Lung (tissue), 11 donors: ENCODE measurements at regions not wholly inside any gene's neighbourhood (a gene's known extent, or its start where the extent isn't known, plus 50 kb on each side); places are given as distances from the start of the nearest gene placed in this dataset.

Experiments
- ATAC-seq: fragments of 200-7000 bp; cut with Tn5 transposase; one replicate; pipeline ENCODE4 v1.9.1; 2020; ENCODE audit warnings: moderate number of reproducible peaks; ENCODE audit not compliant: insufficient read depth, low FRiP score
- DNase-seq, 3 donors: peaks; one replicate each; pipeline ENCODE4 v3.0.0-alpha.2; 2013 to 2017
- H3K27ac ChIP-seq, 2 donors: one replicate each; pipeline ENCODE4 v1.5.1; 2013; ENCODE audit warnings: mild to moderate bottlenecking in 2 of 2, moderate library complexity in 2 of 2, control low read depth in 1 of 2, inconsistent platforms in 1 of 2, low read depth in 1 of 2, low read length in 1 of 2
- H3K27me3 ChIP-seq, 3 donors: one replicate each; pipeline ENCODE4 v1.5.1; 2013; ENCODE audit warnings: low read length in 2 of 3; ENCODE audit not compliant: control insufficient read depth in 3 of 3, insufficient read depth in 3 of 3
- H3K36me3 ChIP-seq, 4 donors: one replicate each; pipeline ENCODE4 v1.5.1; 2013; ENCODE audit warnings: low read length in 4 of 4, mild to moderate bottlenecking in 1 of 4, moderate library complexity in 1 of 4; ENCODE audit not compliant: control insufficient read depth in 4 of 4, insufficient read depth in 4 of 4
- H3K4me1 ChIP-seq, 5 donors: one replicate each; pipeline ENCODE4 v1.5.1; 2013; ENCODE audit warnings: low read length in 5 of 5, mild to moderate bottlenecking in 2 of 5, moderate library complexity in 1 of 5; ENCODE audit not compliant: control insufficient read depth in 5 of 5, insufficient read depth in 5 of 5
- H3K4me3 ChIP-seq: one replicate; pipeline ENCODE4 v1.5.1; 2013; ENCODE audit warnings: mild to moderate bottlenecking, control low read depth, moderate library complexity
- H3K9ac ChIP-seq, 2 donors: one replicate each; pipeline ENCODE4 v1.5.1; 2013; ENCODE audit warnings: low read length in 2 of 2, control low read depth in 1 of 2; ENCODE audit not compliant: insufficient read depth in 1 of 2
- H3K9me3 ChIP-seq, 4 donors: one replicate each; pipeline ENCODE4 v1.5.1; 2013; ENCODE audit warnings: low read length in 3 of 4, mild to moderate bottlenecking in 1 of 4, moderate library complexity in 1 of 4; ENCODE audit not compliant: control insufficient read depth in 4 of 4, insufficient read depth in 3 of 4
- CTCF ChIP-seq: IDR thresholded peaks from 2 replicates; pipeline ENCODE4 v1.5.1; 2012; ENCODE audit warnings: mild to moderate bottlenecking; ENCODE audit errors: control extremely low read depth, extremely low read depth
- WGBS, 2 donors: extraction: QIAGEN DNeasy Blood & Tissue Kit; methylation state at CpG; one replicate each; pipeline ENCODE4 v1.1.7; 2013; 5-methylcytosine and 5-hydroxymethylcytosine counted together
- donor health status: control.
- donor health status: control.
- donor health status: Bipolar disorder and iron deficiency.
- donor health status: healthy.
- donor health status: DM: yes; HTN: yes; CAD: no.

- H3K9ac ChIP-seq, result peak overlapping the region in 1 of 2 donors; percentile 16
- ATAC-seq, result no peak
Measured at GRCh38 chr16:86300746-86301481, 209.4 kb upstream of the FOXF1 start.

DNA sequence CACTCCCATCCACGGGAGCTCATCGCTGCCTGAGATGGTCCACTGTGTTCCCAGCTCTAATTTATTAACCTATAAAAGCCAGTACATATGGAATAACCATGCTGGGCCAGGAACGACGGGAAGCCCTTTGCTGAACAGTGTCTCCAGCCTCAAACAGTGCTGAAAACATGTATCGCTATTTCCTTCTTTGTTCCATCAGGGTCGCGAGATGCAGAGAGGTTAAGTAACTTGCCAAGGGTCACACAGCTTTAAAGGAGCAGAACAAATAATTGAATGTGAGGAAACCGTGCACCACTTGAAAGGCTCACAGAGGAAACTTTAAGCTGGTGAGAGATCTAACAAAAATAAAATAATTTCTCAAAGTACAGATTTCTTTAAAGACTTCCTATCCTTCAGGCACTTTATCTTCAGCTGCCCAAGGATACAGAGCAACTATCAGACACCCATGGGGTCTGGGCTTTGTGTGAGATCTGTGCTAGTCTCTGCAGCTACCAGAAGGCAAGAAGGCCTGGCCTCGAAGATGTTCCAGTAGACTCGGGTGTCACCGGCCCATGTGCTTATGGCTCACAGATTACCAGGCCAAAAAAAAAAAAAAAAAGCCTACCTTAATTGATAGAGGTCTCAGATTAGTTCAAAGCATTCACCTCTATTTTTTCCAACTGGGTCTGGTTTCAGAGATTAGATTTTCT lies 207.8 kb upstream of the FOXF1 start:
- H3K27ac ChIP-seq, result peak overlapping the region in 1 of 2 donors; percentile 56
- WGBS, 2 donors, result 82 to 89% methylated on average over 11 of the region's 11 CpGs
- peaks cover 0 to 68% (median 20%) of the 10 kb centered on the region in 5 donors for H3K4me1 ChIP-seq
- H3K9ac ChIP-seq, result no peak overlapping the region
- ATAC-seq, result no peak
- TF ChIP-seq CTCF, result no peak
- H3K4me3 ChIP-seq, result no peak overlapping the region
- DNase-seq, result no peak
- peaks cover 0 to 47% (median 5%) of the 10 kb centered on the region in 3 donors for H3K27me3 ChIP-seq
- H3K9me3 ChIP-seq, result no peaks in the 10 kb centered on the region
- H3K36me3 ChIP-seq, result no peaks in the 10 kb centered on the region

More at GRCh38 chr16:86300746-86301481, 209.4 kb upstream of the FOXF1 start:
- H3K27ac ChIP-seq, result peak overlapping the region in 1 of 2 donors; percentile 78
- 2 to 6% methylated on average over 20 of the region's 20 CpGs for WGBS, 2 donors
- no peak overlapping the region for H3K4me3 ChIP-seq
- TF ChIP-seq CTCF, result no peak
- H3K36me3 ChIP-seq, result no peaks in the 10 kb centered on the region
- no peaks in the 10 kb centered on the region for H3K9me3 ChIP-seq
- H3K4me1 ChIP-seq, result peaks cover 0 to 73% (median 21%) of the 10 kb centered on the region in 5 donors
- DNase-seq, result peak; percentile 82 to 89 (median 85)
- H3K27me3 ChIP-seq, result peaks cover 0 to 59% (median 5%) of the 10 kb centered on the region in 3 donors

DNA sequence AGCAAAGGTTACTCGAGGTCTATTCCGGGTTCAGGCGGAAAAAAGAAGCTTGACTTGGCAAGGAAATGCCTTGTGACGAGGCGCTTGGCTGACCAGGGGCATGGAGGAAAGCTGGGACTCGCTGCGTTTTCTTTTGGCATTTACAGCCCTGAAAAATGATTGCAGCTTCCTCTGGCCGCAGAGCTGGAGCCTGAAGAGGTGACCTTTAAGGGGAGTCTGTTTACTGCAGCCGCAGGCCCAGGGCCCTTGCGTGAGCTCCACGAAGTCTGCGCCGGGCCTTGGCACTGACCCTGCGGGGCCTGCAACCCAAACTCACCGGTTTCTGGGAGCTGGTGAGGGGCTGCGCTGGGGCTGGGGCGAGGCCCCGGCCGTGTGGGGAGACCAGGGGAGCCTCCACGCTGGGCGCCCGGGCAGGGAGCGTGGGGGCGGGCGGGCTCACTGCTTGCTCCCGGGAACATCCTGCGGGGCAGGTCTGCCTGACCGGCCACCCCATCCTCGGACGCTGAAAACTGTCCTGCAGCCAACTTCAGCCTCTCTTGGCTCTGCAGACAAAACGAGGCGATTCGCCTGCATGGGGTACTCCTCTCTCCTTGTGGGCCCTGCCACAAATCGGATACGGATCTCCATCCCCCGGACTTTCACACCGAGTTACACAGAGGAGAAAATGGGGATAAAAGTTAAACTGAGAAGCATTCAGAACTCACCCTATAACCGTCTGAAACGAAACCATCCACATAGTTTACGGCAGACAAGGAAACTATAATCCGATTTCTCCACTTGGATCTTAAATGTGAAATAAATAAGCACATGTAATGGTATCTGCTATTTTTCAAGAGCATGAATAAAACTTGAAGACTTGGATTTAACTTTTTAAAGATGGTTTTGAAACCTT lies 206.3 kb upstream of the FOXF1 start:
- Histone ChIP-seq H3K9me3 (no peaks in the 10 kb centered on the region), H3K27me3 (peaks cover 0 to 44% (median 5%) of the 10 kb centered on the region in 3 donors), H3K4me3 (peak overlapping the region; percentile 16), H3K36me3 (no peaks in the 10 kb centered on the region), H3K4me1 (peaks cover 0 to 56% (median 18%) of the 10 kb centered on the region in 5 donors), H3K27ac (peak overlapping the region in 1 of 2 donors; percentile 90), H3K9ac (peak overlapping the region in 1 of 2 donors; percentile 63)
- no peak for TF ChIP-seq CTCF
- WGBS, 2 donors, result 48 to 70% methylated on average over 41 of the region's 41 CpGs
- no peak for ATAC-seq
- DNase-seq, result peak; percentile 75 to 87 (median 82)
